Loucy (cell line): ENCODE measurements at regions not wholly inside any gene's neighbourhood (a gene's known extent, or its start where the extent isn't known, plus 50 kb on each side); places are given as distances from the start of the nearest gene placed in this dataset.

ENCODE experiments used
- H2AFZ ChIP-seq: fragments of 200-600 bp; sonication (generic); 2 replicates; pipeline ENCODE4 v1.6.0; 2016; ENCODE audit warnings: antibody characterized with exemption, mild to moderate bottlenecking, low read length, moderate library complexity
- H3F3A ChIP-seq: fragments of 200-600 bp; 2 replicates; pipeline ENCODE4 v1.6.0; 2016; ENCODE audit warnings: antibody characterized with exemption, low read depth, mild to moderate bottlenecking
- H3K27me3 ChIP-seq: fragments of 200-600 bp; sonication (generic); 2 replicates; pipeline ENCODE4 v1.6.1; 2014; ENCODE audit warnings: low read length, mild to moderate bottlenecking; ENCODE audit not compliant: insufficient read depth, poor library complexity, severe bottlenecking
- H3K36me3 ChIP-seq: fragments of 200-600 bp; sonication (generic); 2 replicates; pipeline ENCODE4 v1.6.1; 2016; ENCODE audit warnings: low read length; ENCODE audit not compliant: insufficient read depth
- H3K4me1 ChIP-seq: fragments of 200-600 bp; sonication (generic); 2 replicates; pipeline ENCODE4 v1.5.1; 2014; ENCODE audit warnings: low read length, mild to moderate bottlenecking; ENCODE audit not compliant: insufficient read depth, poor library complexity, severe bottlenecking
- H3K4me2 ChIP-seq: fragments of 200-600 bp; sonication (generic); 2 replicates; pipeline ENCODE4 v1.6.0; 2014; ENCODE audit warnings: antibody characterized with exemption, low read length, low read depth, mild to moderate bottlenecking; ENCODE audit not compliant: poor library complexity, severe bottlenecking
- H3K4me3 ChIP-seq: fragments of 200-600 bp; sonication (generic); 2 replicates; pipeline ENCODE4 v1.5.1; 2014; ENCODE audit warnings: low read length, mild to moderate bottlenecking, mixed read lengths; ENCODE audit not compliant: poor library complexity, severe bottlenecking
- H3K79me2 ChIP-seq: fragments of 200-600 bp; sonication (generic); 2 replicates; pipeline ENCODE4 v1.6.1; 2014; ENCODE audit warnings: low read length; ENCODE audit not compliant: insufficient read depth
- H3K9ac ChIP-seq: fragments of 200-600 bp; sonication (generic); 2 replicates; pipeline ENCODE4 v1.6.0; 2014; ENCODE audit warnings: mild to moderate bottlenecking, low read depth, low read length, moderate library complexity; ENCODE audit not compliant: poor library complexity, severe bottlenecking
- H3K9me2 ChIP-seq: fragments of 200-600 bp; sonication (generic); replicated peaks from 2 replicates; pipeline ENCODE4 v1.6.1; 2016; ENCODE audit warnings: low read depth, low read length, mixed read lengths
- H3K9me3 ChIP-seq: fragments of 200-600 bp; sonication (generic); 2 replicates; pipeline ENCODE4 v1.6.1; 2014; ENCODE audit warnings: mild to moderate bottlenecking, antibody characterized with exemption, low read length, low read depth; ENCODE audit not compliant: insufficient read depth
- H4K20me1 ChIP-seq: fragments of 200-600 bp; sonication (generic); 2 replicates; pipeline ENCODE4 v1.6.0; 2014; ENCODE audit warnings: antibody characterized with exemption, low read length, mild to moderate bottlenecking; ENCODE audit not compliant: insufficient read depth, poor library complexity, severe bottlenecking
- CTCF ChIP-seq: fragments of 200-600 bp; sonication (generic); conservative IDR thresholded peaks from 2 replicates; pipeline ENCODE4 v1.5.1; 2014; ENCODE audit warnings: mild to moderate bottlenecking, antibody characterized with exemption, low read length
- EZH2phosphoT487 ChIP-seq: fragments of 200-600 bp; IDR thresholded peaks from 2 replicates; pipeline ENCODE4 v1.6.1; 2018; ENCODE audit warnings: antibody characterized with exemption, mild to moderate bottlenecking, moderate library complexity, borderline replicate concordance

GRCh38 chr2:19748711-19749506, 152.9 kb downstream of the TTC32 start:
- Histone ChIP-seq H4K20me1 (no peaks in the 10 kb centered on the region), H3K4me1 (no peaks in the 10 kb centered on the region), H3K9me2 (no peaks in the 10 kb centered on the region), H3K4me2 (no peak overlapping the region), H3K79me2 (no peaks in the 10 kb centered on the region), H3K27me3 (no peaks in the 10 kb centered on the region), H3K36me3 (no peaks in the 10 kb centered on the region), H2AFZ (no peak overlapping the region), H3F3A (no peaks in the 10 kb centered on the region), H3K4me3 (no peak overlapping the region), H3K9me3 (no peaks in the 10 kb centered on the region), H3K9ac (no peak overlapping the region)
- TF ChIP-seq EZH2phosphoT487 (no peak), CTCF (no peak)

DNA sequence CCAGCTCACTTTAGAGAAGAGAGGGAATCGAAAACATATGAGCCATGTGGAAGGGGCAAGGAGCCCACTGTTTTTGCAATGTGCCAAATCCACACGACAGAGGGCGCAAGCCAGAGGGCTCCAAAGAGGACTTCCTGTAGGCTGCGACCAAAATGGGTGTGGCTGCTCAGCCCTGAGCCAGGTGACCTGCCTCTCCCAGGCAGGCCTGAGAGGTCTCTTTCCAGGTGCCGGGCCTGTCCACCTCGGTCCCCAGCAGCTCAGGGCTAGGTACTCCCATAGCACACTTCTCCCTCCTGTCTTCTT, 153.8 kb downstream of the TTC32 start:
- TF ChIP-seq CTCF (no peak), EZH2phosphoT487 (no peak)
- Histone ChIP-seq H3K9me3 (no peaks in the 10 kb centered on the region), H3K4me3 (no peak overlapping the region), H3K9me2 (no peaks in the 10 kb centered on the region), H3K27me3 (no peaks in the 10 kb centered on the region), H4K20me1 (no peaks in the 10 kb centered on the region), H3K9ac (no peak overlapping the region), H3K4me1 (no peaks in the 10 kb centered on the region), H3F3A (no peaks in the 10 kb centered on the region), H3K79me2 (no peaks in the 10 kb centered on the region), H3K4me2 (no peak overlapping the region), H2AFZ (no peak overlapping the region), H3K36me3 (no peaks in the 10 kb centered on the region)

DNA sequence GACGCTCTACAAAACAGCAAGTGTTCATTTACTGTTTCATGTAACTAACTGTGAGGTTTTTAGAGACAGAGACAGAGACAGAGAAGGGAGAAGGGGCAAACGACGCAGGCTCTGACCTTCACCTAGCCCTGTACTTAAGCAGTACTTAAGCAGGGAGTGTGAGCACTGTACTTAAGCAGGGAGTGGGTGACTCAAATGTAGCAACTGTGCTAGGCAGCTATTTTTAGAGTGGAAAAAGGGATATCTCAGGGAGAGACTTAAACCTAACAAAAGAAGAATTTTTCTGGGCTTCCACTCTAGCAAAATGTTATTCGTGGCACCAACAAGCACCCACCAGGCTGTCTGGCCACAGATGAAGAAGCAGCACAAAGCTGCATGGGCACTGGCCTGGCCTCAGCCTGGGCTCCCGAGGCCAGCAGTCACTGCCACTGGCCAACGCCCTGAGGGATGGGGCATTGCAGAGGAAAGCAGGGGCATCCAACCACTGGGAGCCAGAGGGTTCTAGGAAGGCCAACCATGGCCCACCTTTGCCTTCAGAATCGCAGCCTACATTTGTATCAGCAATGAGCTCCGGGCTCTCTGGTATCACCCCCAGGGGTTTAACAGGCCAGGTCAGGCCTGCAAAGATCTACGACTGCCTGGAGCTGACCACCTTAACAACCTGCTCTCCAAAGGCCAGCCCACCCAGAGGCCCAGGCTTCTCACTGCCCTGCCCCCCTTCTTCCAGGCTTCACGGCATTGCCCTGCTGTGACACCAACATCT, 154.3 kb downstream of the TTC32 start:
- H3K9me2 ChIP-seq, result no peaks in the 10 kb centered on the region
- no peak overlapping the region for H3K4me2 ChIP-seq
- H3K9me3 ChIP-seq, result no peaks in the 10 kb centered on the region
- H3K9ac ChIP-seq, result no peak overlapping the region
- no peak overlapping the region for H2AFZ ChIP-seq
- H3K36me3 ChIP-seq, result no peaks in the 10 kb centered on the region
- no peaks in the 10 kb centered on the region for H3K79me2 ChIP-seq
- TF ChIP-seq EZH2phosphoT487 (no peak), CTCF (no peak)
- no peaks in the 10 kb centered on the region for H3K4me1 ChIP-seq
- no peak overlapping the region for H3K4me3 ChIP-seq
- no peaks in the 10 kb centered on the region for H3K27me3 ChIP-seq
- H3F3A ChIP-seq, result no peaks in the 10 kb centered on the region
- no peaks in the 10 kb centered on the region for H4K20me1 ChIP-seq
